PC-9 (cell line): ENCODE measurements at regions not wholly inside any gene's neighbourhood (a gene's known extent, or its start where the extent isn't known, plus 50 kb on each side); places are given as distances from the start of the nearest gene placed in this dataset.

Source experiments
- CTCF ChIP-seq: fragments of 200-600 bp; sonication (generic); conservative IDR thresholded peaks from 2 replicates; pipeline ENCODE4 v1.6.1; 2017; ENCODE audit warnings: mixed run types, antibody characterized with exemption, mild to moderate bottlenecking, moderate library complexity
- EZH2 ChIP-seq: fragments of 200-600 bp; sonication (generic); IDR thresholded peaks from 2 replicates; pipeline ENCODE4 v1.8.0; 2017; ENCODE audit warnings: antibody characterized with exemption, low read depth

GRCh38 chr18:78803104-78803503, 176.5 kb upstream of the SALL3 start:
- TF ChIP-seq CTCF = no peak
- TF ChIP-seq EZH2 = no peak
